ENCODE measurements at regions not wholly inside any gene's neighbourhood (a gene's known extent, or its start where the extent isn't known, plus 50 kb on each side); places are given as distances from the start of the nearest gene placed in this dataset.

- TF ChIP-seq HBP1 (CRISPR knock-in tag; IDR thresholded peaks at IDR 0.05), result no peak
- TF ChIP-seq KDM1A (IDR thresholded peaks at IDR 0.05), result no peak
- no peak for TF ChIP-seq ZNF274 (IDR thresholded peaks at IDR 0.05; ENCODE audit: borderline replicate concordance, low read depth, low read length)
- no peak for TF ChIP-seq DDX20 (tag; IDR thresholded peaks at IDR 0.05; ENCODE audit: low read depth)
- no peak for TF ChIP-seq MAZ (CRISPR knock-in tag; conservative IDR thresholded peaks at IDR 0.05 in 1 of 2, IDR thresholded peaks at IDR 0.05 in 1 of 2)
Measured at GRCh38 chr10:128571745-128572144, 445.5 kb upstream of the MKI67 start.

All from K562 (cell line).